MM.1S (cell line): ENCODE measurements at regions not wholly inside any gene's neighbourhood (a gene's known extent, or its start where the extent isn't known, plus 50 kb on each side); places are given as distances from the start of the nearest gene placed in this dataset.

ENCODE experiments used
- DNase-seq: peaks from one replicate; pipeline ENCODE4 v3.0.0-alpha.2; 2015
- H2AFZ ChIP-seq: fragments of 300-600 bp; sonication (generic); 2 replicates; pipeline ENCODE4 v1.6.0; 2016; ENCODE audit warnings: antibody characterized with exemption, low read length
- H3F3A ChIP-seq: fragments of 300-600 bp; sonication (generic); 2 replicates; pipeline ENCODE4 v1.6.1; 2016; ENCODE audit warnings: mild to moderate bottlenecking, antibody characterized with exemption, low read length, moderate library complexity, mixed read lengths; ENCODE audit not compliant: insufficient read depth
- H3K27ac ChIP-seq: fragments of 300-600 bp; sonication (generic); 2 replicates; pipeline ENCODE4 v1.5.1; 2016; ENCODE audit warnings: mild to moderate bottlenecking, low read length
- H3K27me3 ChIP-seq: fragments of 300-600 bp; sonication (generic); replicated peaks from 2 replicates; pipeline ENCODE4 v1.6.0; 2016; ENCODE audit warnings: low read length; ENCODE audit not compliant: insufficient read depth
- H3K36me3 ChIP-seq: fragments of 300-600 bp; sonication (generic); replicated peaks from 2 replicates; pipeline ENCODE4 v1.6.1; 2016; ENCODE audit warnings: mild to moderate bottlenecking, low read length, mixed read lengths; ENCODE audit not compliant: insufficient read depth
- H3K4me1 ChIP-seq: fragments of 300-600 bp; sonication (generic); 2 replicates; pipeline ENCODE4 v1.6.1; 2016; ENCODE audit warnings: low read length, mixed read lengths
- H3K4me2 ChIP-seq: fragments of 300-600 bp; sonication (generic); 2 replicates; pipeline ENCODE4 v1.6.0; 2016; ENCODE audit warnings: low read depth, low read length
- H3K4me3 ChIP-seq: fragments of 300-600 bp; sonication (generic); 2 replicates; pipeline ENCODE4 v1.5.1; 2016; ENCODE audit warnings: low read length, mixed read lengths
- H3K79me2 ChIP-seq: fragments of 300-600 bp; sonication (generic); 2 replicates; pipeline ENCODE4 v1.6.1; 2016; ENCODE audit warnings: mixed run types, low read length, mixed read lengths
- H3K9ac ChIP-seq: fragments of 300-600 bp; sonication (generic); 2 replicates; pipeline ENCODE4 v1.6.1; 2016; ENCODE audit warnings: low read length, mixed read lengths
- H3K9me2 ChIP-seq: fragments of 300-600 bp; sonication (generic); replicated peaks from 2 replicates; pipeline ENCODE4 v1.6.1; 2016; ENCODE audit warnings: mild to moderate bottlenecking, low read length, mixed read lengths; ENCODE audit not compliant: insufficient read depth
- H3K9me3 ChIP-seq: fragments of 300-600 bp; sonication (generic); replicated peaks from 2 replicates; pipeline ENCODE4 v1.6.1; 2016; ENCODE audit warnings: mild to moderate bottlenecking, low read length, mixed read lengths; ENCODE audit not compliant: insufficient read depth
- H4K20me1 ChIP-seq: fragments of 300-600 bp; sonication (generic); 2 replicates; pipeline ENCODE4 v1.6.1; 2016; ENCODE audit warnings: mild to moderate bottlenecking, low read length, moderate library complexity, mixed read lengths; ENCODE audit not compliant: insufficient read depth
- CTCF ChIP-seq: fragments of 300-600 bp; sonication (generic); IDR thresholded peaks from 2 replicates; pipeline ENCODE4 v1.5.1; 2016; ENCODE audit warnings: antibody characterized with exemption, low read length, mixed read lengths
- EZH2 ChIP-seq: fragments of 300-600 bp; sonication (generic); optimal IDR thresholded peaks from 2 replicates; pipeline ENCODE3; 2017; ENCODE audit warnings: low read depth, mild to moderate bottlenecking, antibody characterized with exemption, low read length, mixed read lengths
- EZH2phosphoT487 ChIP-seq: fragments of 300-600 bp; sonication (generic); IDR thresholded peaks from 2 replicates; pipeline ENCODE4 v1.6.1; 2018; ENCODE audit warnings: antibody characterized with exemption, low read length

DNA sequence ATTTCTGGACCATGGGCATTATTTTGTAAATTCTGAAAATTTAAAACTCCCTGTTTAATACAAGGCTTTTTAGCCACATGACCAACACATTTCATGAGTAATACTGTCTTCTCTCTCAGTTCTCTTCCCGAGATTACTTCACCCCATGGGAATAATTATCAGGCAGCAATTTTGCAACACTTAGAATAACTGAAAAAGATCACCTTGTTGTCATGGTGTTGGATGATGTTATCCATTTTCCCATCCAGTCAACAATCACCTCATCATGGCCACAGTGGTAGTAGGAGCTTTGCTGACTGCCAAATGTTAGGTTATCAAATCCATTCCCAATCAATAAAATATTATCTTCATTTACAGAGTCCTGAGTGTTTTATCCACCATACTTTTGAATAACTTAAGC lies 354.9 kb upstream of the ISL1 start:
- TF ChIP-seq EZH2phosphoT487 (no peak), EZH2 (no peak), CTCF (no peak)
- Histone ChIP-seq H3K36me3 (no peaks in the 10 kb centered on the region), H3K4me2 (no peak overlapping the region), H3K27ac (no peak overlapping the region), H3K9me2 (no peaks in the 10 kb centered on the region), H3F3A (no peaks in the 10 kb centered on the region), H3K4me1 (no peaks in the 10 kb centered on the region), H3K27me3 (no peaks in the 10 kb centered on the region), H2AFZ (no peak overlapping the region), H3K4me3 (no peak overlapping the region), H4K20me1 (no peaks in the 10 kb centered on the region), H3K9me3 (no peaks in the 10 kb centered on the region), H3K9ac (no peak overlapping the region), H3K79me2 (no peaks in the 10 kb centered on the region)
- DNase-seq: no peak

- H3K4me2 ChIP-seq: no peak overlapping the region
- no peaks in the 10 kb centered on the region for H3K36me3 ChIP-seq
- no peaks in the 10 kb centered on the region for H4K20me1 ChIP-seq
- no peaks in the 10 kb centered on the region for H3K79me2 ChIP-seq
- no peaks in the 10 kb centered on the region for H3F3A ChIP-seq
- no peak overlapping the region for H3K27ac ChIP-seq
- DNase-seq: no peak
- H3K9ac ChIP-seq: no peak overlapping the region
- no peak overlapping the region for H3K4me3 ChIP-seq
- H3K9me2 ChIP-seq: no peaks in the 10 kb centered on the region
- no peak overlapping the region for H2AFZ ChIP-seq
- H3K9me3 ChIP-seq: no peaks in the 10 kb centered on the region
- TF ChIP-seq EZH2phosphoT487 (no peak), CTCF (no peak), EZH2 (no peak)
- H3K4me1 ChIP-seq: no peaks in the 10 kb centered on the region
- H3K27me3 ChIP-seq: no peaks in the 10 kb centered on the region
Observed at GRCh38 chr5:51033215-51033614, 350.0 kb upstream of the ISL1 start.

GRCh38 chr5:51034222-51034901 lies 348.9 kb upstream of the ISL1 start:
- H3K27me3 ChIP-seq: no peaks in the 10 kb centered on the region

More at GRCh38 chr5:51034222-51034901, 348.9 kb upstream of the ISL1 start:
- Histone ChIP-seq H3F3A (no peaks in the 10 kb centered on the region), H3K27ac (no peak overlapping the region), H2AFZ (no peak overlapping the region), H3K4me2 (no peak overlapping the region), H3K9ac (no peak overlapping the region), H3K4me3 (no peak overlapping the region), H3K9me3 (no peaks in the 10 kb centered on the region), H4K20me1 (no peaks in the 10 kb centered on the region), H3K79me2 (no peaks in the 10 kb centered on the region), H3K36me3 (no peaks in the 10 kb centered on the region), H3K4me1 (no peaks in the 10 kb centered on the region), H3K9me2 (no peaks in the 10 kb centered on the region)
- TF ChIP-seq CTCF: no peak
- no peak for TF ChIP-seq EZH2
- TF ChIP-seq EZH2phosphoT487: no peak
- DNase-seq: no peak
